Fibroblast of skin of right biceps (primary cell): ENCODE measurements at regions not wholly inside any gene's neighbourhood (a gene's known extent, or its start where the extent isn't known, plus 50 kb on each side); places are given as distances from the start of the nearest gene placed in this dataset.
A peak's percentile ranks its signal among the peaks of the same experiment; 100 is the strongest.
"Not testable (repeated sequence)": the region's sequence is repeated elsewhere in the genome, so short reads cannot be mapped to it uniquely, and the experiment has no call there.

Source experiments
- DNase-seq: peaks from one replicate; pipeline ENCODE4 v3.0.0-alpha.2; 2013

DNA sequence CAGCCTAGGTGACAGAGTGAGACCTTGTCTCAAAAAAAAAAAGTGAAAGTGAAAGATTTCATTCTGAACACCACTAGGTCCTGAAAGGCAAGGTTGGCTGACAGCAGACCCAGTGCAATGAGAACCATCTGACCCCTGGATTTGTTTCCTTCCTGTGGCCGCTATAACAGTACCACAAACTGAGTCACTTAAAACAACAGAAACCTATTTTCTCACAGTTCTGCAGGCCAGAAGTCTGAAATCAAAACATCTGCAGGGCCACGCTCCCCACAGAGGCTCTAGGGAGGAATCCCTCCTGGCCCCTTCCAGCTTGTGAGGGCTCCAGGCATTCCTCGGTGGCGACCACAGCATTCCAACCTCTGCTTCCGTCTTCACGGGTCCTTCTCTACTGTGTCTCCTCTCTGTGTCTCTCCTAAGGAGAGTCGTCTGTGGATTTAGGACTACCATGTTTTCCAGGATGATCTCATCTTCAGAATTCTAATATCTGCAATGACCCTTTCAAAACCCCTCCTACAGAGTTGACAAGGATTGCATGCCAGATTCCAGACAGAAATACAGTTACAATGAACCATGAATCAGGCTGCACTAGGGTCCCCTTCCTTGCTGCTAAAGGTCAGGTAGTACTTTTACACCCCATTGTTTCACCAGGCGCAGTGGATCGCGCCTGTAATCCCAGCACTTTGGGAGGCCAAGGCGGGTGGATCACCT, 78.0 kb upstream of the ADGRL1 start:
- peak; percentile 96 for DNase-seq

DNA sequence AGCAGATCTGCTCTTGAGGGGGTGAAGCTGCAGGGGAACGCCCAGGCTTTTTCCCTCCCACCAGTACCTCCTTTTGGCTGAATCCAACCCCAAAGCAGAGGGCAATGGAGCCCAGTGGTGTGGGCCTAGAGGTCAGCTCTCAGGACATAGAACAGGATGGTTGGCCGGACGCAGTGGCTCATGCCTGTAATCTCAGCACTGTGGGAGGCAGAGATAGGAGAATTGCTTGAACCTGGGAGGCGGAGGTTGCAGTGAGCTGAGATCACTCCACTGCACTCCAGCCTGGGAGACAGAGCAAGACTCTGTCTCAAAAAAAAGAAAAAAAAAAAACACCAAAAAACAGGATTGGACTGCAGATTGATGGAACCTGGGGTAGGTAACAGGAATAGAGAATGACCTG, 73.3 kb upstream of the ADGRL1 start:
- not testable (repeated sequence) for DNase-seq

- DNase-seq, result no peak
Measured at GRCh38 chr19:14277608-14278007, 71.6 kb upstream of the ADGRL1 start.

DNA sequence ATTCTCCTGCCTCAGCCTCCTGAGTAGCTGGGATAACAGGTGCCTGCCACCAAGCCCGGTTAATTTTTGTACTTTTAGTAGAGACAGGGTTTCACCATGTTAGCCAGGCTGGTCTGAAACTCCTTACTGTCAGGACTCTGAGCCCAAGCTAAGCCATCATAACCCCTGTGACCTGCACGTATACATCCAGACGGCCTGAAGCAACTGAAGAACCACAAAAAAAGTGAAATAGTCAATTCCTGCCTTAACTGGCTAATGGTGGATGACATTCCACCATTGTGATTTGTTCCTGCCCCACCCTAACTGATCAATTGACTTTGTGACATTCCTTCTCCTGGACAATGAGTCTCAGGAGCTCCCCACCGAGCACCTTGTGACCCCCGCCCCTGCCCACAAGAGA, 69.9 kb upstream of the ADGRL1 start:
- not testable (repeated sequence) for DNase-seq

DNA sequence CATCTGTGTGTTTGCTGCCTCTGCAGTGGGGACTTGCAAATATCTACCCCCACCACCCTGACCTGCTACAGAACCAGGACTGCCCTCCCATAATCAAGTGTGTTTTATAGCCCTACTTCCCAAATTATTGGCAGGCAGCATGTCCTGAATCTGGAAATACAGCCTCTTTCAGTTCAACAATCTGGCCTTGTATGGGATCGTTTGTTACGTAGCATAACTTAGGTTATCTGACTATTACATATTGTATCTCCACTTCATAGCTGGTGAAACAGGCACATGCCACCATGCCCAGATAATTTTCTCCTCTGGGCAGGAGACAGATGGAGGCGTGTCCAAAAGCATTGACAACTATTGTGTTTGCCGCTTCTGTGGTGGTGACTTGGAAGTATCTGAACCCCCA, 66.7 kb upstream of the ADGRL1 start:
- no peak for DNase-seq

DNA sequence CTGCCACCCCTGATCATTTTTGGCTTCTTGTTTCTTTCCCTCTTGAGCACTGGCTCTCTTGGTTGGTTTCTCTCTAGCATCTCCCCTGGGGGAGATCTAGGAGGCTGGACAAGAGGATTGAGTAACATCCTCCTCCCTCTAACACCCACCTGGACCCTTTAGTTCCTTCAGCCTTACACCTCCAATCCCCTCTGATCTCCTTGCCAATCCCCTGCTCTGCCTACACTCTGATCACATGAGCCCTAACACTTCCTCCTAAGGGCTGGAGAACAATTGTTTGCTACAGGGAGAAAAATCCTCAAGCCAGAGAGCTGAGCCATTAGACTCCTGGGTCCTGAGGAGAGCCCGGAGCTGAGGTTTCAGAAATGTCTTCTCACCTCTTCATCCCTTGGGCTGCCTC, 65.9 kb upstream of the ADGRL1 start:
- DNase-seq, result no peak

- DNase-seq, result not testable (repeated sequence)
Measured at GRCh38 chr19:14270557-14270956, 64.6 kb upstream of the ADGRL1 start.

DNA sequence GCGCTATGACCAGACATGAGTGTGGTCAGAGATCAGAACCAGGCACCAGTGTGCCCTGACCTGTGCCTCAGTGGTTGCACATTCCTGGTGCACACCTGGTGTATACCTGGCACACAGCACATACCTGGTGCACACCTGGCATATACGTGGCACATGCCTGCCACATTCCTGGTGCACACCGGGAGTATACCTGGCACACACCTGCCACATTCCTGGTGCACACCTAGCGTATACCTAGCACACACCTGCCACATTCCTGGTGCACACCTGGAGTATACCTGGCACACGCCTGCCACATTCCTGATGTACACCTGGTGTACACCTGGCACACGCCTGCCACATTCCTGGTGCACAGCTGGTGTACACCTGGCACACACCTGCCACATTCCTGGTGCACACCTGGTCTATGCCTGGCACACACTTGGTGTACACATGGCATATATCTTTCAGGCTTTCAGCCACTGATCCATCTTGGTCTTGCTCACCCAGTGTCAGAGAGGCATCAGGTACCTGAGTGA, 61.3 kb upstream of the ADGRL1 start:
- no peak for DNase-seq

DNA sequence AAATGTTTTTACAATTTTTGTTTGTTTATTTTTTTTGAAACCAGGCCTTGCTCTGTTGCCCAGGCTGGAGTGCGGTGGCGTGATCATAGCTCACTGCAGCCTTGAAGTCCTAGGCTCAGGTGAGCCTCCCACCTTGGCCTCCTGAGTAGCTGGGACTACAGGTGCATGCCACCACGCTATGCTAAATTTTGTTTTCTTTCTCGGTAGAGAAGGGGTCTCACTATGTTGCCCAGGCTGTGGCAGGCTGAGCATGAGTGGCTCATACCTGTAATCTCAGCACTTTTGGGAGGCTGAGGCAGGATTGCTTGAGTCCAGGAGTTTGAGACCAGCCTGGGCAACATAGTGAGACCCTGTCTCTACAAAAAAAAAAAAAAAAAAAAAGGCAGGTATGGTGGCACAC, 60.2 kb upstream of the ADGRL1 start:
- not testable (repeated sequence) for DNase-seq

DNA sequence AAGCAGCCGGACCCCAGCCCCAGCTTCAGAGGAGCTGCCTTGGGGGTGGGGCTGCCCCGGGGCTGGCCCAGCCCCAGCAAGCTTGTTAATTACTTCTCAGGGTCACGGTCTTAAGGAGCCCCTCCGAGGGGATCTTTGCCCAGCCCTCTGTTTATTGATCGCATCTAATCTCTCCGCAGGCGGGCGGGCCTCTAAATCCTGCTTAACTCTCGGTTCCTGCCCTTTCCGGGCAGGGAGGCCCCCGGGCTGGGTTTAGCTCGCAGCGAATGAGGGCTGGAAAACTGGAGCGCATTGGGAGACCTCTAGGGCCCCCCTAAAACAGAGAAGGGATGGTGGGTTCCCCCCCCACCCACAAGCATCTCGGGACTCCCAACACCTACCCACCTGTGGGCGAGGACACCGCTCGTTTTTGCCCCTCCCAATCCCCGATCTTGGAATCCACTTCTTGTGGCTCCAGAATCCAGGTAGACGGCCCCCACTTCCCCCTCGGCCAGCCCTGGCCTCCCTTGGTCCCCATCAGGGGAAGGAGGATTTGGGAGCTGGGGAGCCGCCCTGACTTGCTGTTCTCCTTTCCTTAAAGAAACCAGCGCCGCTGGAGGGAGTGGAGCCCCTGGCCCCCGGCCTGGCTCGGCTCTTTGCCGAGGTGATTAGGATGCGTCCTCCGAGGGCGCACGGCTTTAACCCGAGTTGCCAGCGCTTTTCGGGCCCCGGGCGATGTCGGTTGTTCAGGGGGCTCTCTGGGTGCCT, 59.5 kb upstream of the ADGRL1 start:
- no peak for DNase-seq

- not testable (repeated sequence) for DNase-seq
Measured at GRCh38 chr19:14255902-14256649, 50.1 kb upstream of the ADGRL1 start.
